HCT116 (cell line): ENCODE measurements at regions not wholly inside any gene's neighbourhood (a gene's known extent, or its start where the extent isn't known, plus 50 kb on each side); places are given as distances from the start of the nearest gene placed in this dataset.

Experiments used
- ATAC-seq: fragments of 200-7000 bp; cut with Tn5 transposase; 2 replicates; pipeline ENCODE4 v1.9.1; 2020; ENCODE audit warnings: mild to moderate bottlenecking, moderate library complexity
- BruUV-seq: library from RNA; stranded (reverse); fragments of 400-500 nt; replicated peaks from 2 replicates; lab custom pipeline; 2021; lab: Mats Ljungman, UMichigan
- CTCF ChIA-PET: fragments of 300-600 bp; sonication (Branson Sonifier 250); formaldehyde crosslinking; loops from one replicate; lab custom pipeline; 2021; ENCODE audit warnings: antibody characterized with exemption; lab: Charles Lee
- POLR2A ChIA-PET: fragments of 300-600, 350-600 bp; sonication (Branson Sonifier 250); formaldehyde crosslinking; loops from one replicate; lab custom pipeline; 2021; ENCODE audit warnings: antibody characterized with exemption; lab: Charles Lee
- RAD21 ChIA-PET, 2 experiments: fragments of 300-600 bp; sonication (Branson Sonifier 250); formaldehyde crosslinking; loops; one replicate each; lab custom pipeline; 2023; ENCODE audit warnings: low total read pairs in 2 of 2; ENCODE audit not compliant: uncharacterized antibody in 2 of 2, unreplicated experiment in 2 of 2, low non-redundant PET in 1 of 2; lab: Charles Lee
- DNase-seq: peaks from one replicate; pipeline ENCODE4 v3.0.0-alpha.2; 2010; ENCODE audit warnings: low read depth, low spot score
- H2AFZ ChIP-seq: fragments of 200-600 bp; shearing (Covaris generic), sonication (generic); 2 replicates; pipeline ENCODE4 v1.6.1; 2017; ENCODE audit warnings: low read depth, mixed run types, mixed read lengths, antibody characterized with exemption, low read length; ENCODE audit not compliant: poor library complexity, severe bottlenecking
- H3K27ac ChIP-seq: 2 replicates; pipeline ENCODE4 v1.5.1; 2012; ENCODE audit warnings: low read depth, low read length
- H3K27me3 ChIP-seq: fragments of 200-600 bp; sonication (generic); 2 replicates; pipeline ENCODE4 v1.6.1; 2016; ENCODE audit warnings: mixed run types, low read length, mixed read lengths; ENCODE audit not compliant: insufficient read depth
- H3K36me3 ChIP-seq, 2 experiments: fragments of 200-500 bp in 1 of 2; fragments of 200-600 bp in 1 of 2; sonication (Bioruptor generic) in 1 of 2; sonication (generic) in 1 of 2; 2 replicates each; pipeline versions ENCODE4 v1.5.1 to v1.6.1; 2014 to 2016; ENCODE audit warnings: low read length in 2 of 2, inconsistent platforms in 1 of 2, mixed read lengths in 1 of 2, mixed run types in 1 of 2; ENCODE audit not compliant: insufficient read depth in 2 of 2, control insufficient read depth in 1 of 2
- H3K4me1 ChIP-seq, 2 experiments: fragments of 200-600 bp in 1 of 2; sonication (generic) in 1 of 2; 2 replicates each; pipeline versions ENCODE4 v1.5.1 to v1.6.1; 2012 to 2017; ENCODE audit warnings: low read length in 2 of 2, inconsistent platforms in 1 of 2, mild to moderate bottlenecking in 1 of 2, mixed read lengths in 1 of 2, mixed run types in 1 of 2, moderate library complexity in 1 of 2; ENCODE audit not compliant: insufficient read depth in 2 of 2, control insufficient read depth in 1 of 2
- H3K4me2 ChIP-seq: fragments of 200-600 bp; sonication (generic); 2 replicates; pipeline ENCODE4 v1.6.1; 2017; ENCODE audit warnings: mixed run types, low read length, mixed read lengths
- H3K4me3 ChIP-seq, 2 experiments: fragments of 200-600 bp in 1 of 2; sonication (generic) in 1 of 2; replicated peaks in 1 of 2; 2 replicates each; pipeline ENCODE4 v1.5.1; 2011 to 2016; ENCODE audit warnings: low read length in 2 of 2, control low read depth in 1 of 2, low read depth in 1 of 2, mild to moderate bottlenecking in 1 of 2, mixed read lengths in 1 of 2, mixed run types in 1 of 2
- H3K79me2 ChIP-seq: fragments of 200-600 bp; sonication (generic); 2 replicates; pipeline ENCODE4 v1.6.1; 2017; ENCODE audit warnings: mild to moderate bottlenecking, mixed run types, low read length, moderate library complexity, mixed read lengths; ENCODE audit not compliant: insufficient read depth
- H3K9ac ChIP-seq: fragments of 200-600 bp; sonication (generic); 2 replicates; pipeline ENCODE4 v1.6.1; 2016; ENCODE audit warnings: low read length, mixed read lengths
- H3K9me2 ChIP-seq: fragments of 200-600 bp; sonication (generic), shearing (Covaris generic); 2 replicates; pipeline ENCODE4 v1.6.1; 2017; ENCODE audit warnings: mixed run types, mild to moderate bottlenecking, moderate library complexity; ENCODE audit not compliant: insufficient read depth
- H3K9me3 ChIP-seq, 2 experiments: fragments of 200-500 bp in 1 of 2; fragments of 200-600 bp in 1 of 2; sonication (Bioruptor generic) in 1 of 2; sonication (generic) in 1 of 2; 2 replicates each; pipeline ENCODE4 v1.6.1; 2014 to 2017; ENCODE audit warnings: low read length in 2 of 2, mixed read lengths in 2 of 2, inconsistent platforms in 1 of 2, low read depth in 1 of 2, mild to moderate bottlenecking in 1 of 2, mixed run types in 1 of 2, moderate library complexity in 1 of 2; ENCODE audit not compliant: control insufficient read depth in 1 of 2, insufficient read depth in 1 of 2
- H4K20me1 ChIP-seq: fragments of 200-600 bp; sonication (generic), shearing (Covaris generic); 2 replicates; pipeline ENCODE4 v1.6.1; 2017; ENCODE audit warnings: mixed run types, mild to moderate bottlenecking, moderate library complexity; ENCODE audit not compliant: insufficient read depth
- CEBPB ChIP-seq: IDR thresholded peaks from 2 replicates; pipeline ENCODE4 v1.6.1; 2012; ENCODE audit warnings: low read depth
- CTCF ChIP-seq, 3 experiments: fragments of 200-600 bp in 1 of 3; sonication (generic) in 1 of 3; IDR thresholded peaks in 2 of 3; conservative IDR thresholded peaks in 1 of 3; 2 replicates each; pipeline ENCODE4 v1.5.1; 2012 to 2017; ENCODE audit warnings: low read depth in 2 of 3, low read length in 2 of 3, antibody characterized with exemption in 1 of 3, borderline replicate concordance in 1 of 3, control low read depth in 1 of 3, mild to moderate bottlenecking in 1 of 3, mixed read lengths in 1 of 3, mixed run types in 1 of 3, moderate library complexity in 1 of 3; ENCODE audit not compliant: insufficient read depth in 1 of 3
- EGR1 ChIP-seq: IDR thresholded peaks from 2 replicates; pipeline ENCODE4 v1.6.1; 2012; ENCODE audit warnings: low read depth
- EZH2phosphoT487 ChIP-seq: fragments of 200-600 bp; IDR thresholded peaks from 2 replicates; pipeline ENCODE4 v1.6.1; 2018; ENCODE audit warnings: antibody characterized with exemption, borderline replicate concordance
- FOSL1 ChIP-seq: IDR thresholded peaks from 2 replicates; pipeline ENCODE4 v1.6.1; 2012; ENCODE audit warnings: low read depth
- JUND ChIP-seq: IDR thresholded peaks from 2 replicates; pipeline ENCODE4 v1.6.1; 2012
- MAX ChIP-seq: IDR thresholded peaks from 2 replicates; pipeline ENCODE4 v1.6.1; 2012
- REST ChIP-seq: IDR thresholded peaks from 2 replicates; pipeline ENCODE4 v1.6.1; 2012; ENCODE audit warnings: low read depth
- SIN3A ChIP-seq: IDR thresholded peaks from 2 replicates; pipeline ENCODE4 v1.6.1; 2012; ENCODE audit warnings: low read depth
- SP1 ChIP-seq: IDR thresholded peaks from 2 replicates; pipeline ENCODE4 v1.6.1; 2012; ENCODE audit warnings: low read depth
- SRF ChIP-seq: IDR thresholded peaks from 2 replicates; pipeline ENCODE4 v1.6.1; 2012; ENCODE audit warnings: low read depth
- ZBTB33 ChIP-seq: IDR thresholded peaks from 2 replicates; pipeline ENCODE4 v1.6.1; 2011; ENCODE audit warnings: mild to moderate bottlenecking, low read length, moderate library complexity; ENCODE audit not compliant: insufficient replicate concordance; ENCODE audit errors: extremely low read depth
- ZFX ChIP-seq: fragments of 450-650 bp; IDR thresholded peaks from 2 replicates; pipeline ENCODE4 v1.6.1; 2017
- ZNF274 ChIP-seq: fragments of 200-500 bp; sonication (Bioruptor generic); IDR thresholded peaks from 2 replicates; pipeline ENCODE4 v1.6.1; 2014; ENCODE audit warnings: mild to moderate bottlenecking, low read depth, low read length, inconsistent platforms
- intact Hi-C: fragments of 100-400 bp; cut with micrococcal nuclease; formaldehyde crosslinking; loops from 2 replicates; pipeline ENCODE4 v1.10.0; 2022

- Histone ChIP-seq H3K79me2 (no peaks in the 10 kb centered on the region), H4K20me1 (no peaks in the 10 kb centered on the region; the same call in 1 of the 2 replicates), H3K27ac (no peak overlapping the region), H3K9ac (no peak overlapping the region), H3K36me3 (no peaks in the 10 kb centered on the region), H3K9me2 (no peaks in the 10 kb centered on the region), H3K9me3 (no peaks in the 10 kb centered on the region), H3K4me1 (no peaks in the 10 kb centered on the region), H2AFZ (no peak overlapping the region), H3K4me3 (no peak overlapping the region), H3K27me3 (no peaks in the 10 kb centered on the region), H3K4me2 (no peak overlapping the region)
- ATAC-seq (no peak), DNase-seq (no peak)
- ChIA-PET POLR2A (no interaction called here), CTCF (no interaction called here), RAD21 (no interaction called here)
- TF ChIP-seq MAX = no peak
- TF ChIP-seq FOSL1 = no peak
- TF ChIP-seq CTCF (IDR thresholded peaks at IDR 0.05 in 2 of 3, conservative IDR thresholded peaks at IDR 0.05 in 1 of 3; ENCODE audit: borderline replicate concordance in 1 of 3, insufficient read depth in 1 of 3, low read depth in 2 of 3, low read length in 2 of 3) = no peak
- BruUV-seq = no TSS peak
- intact Hi-C loops = no loop called here
Measured at GRCh38 chr2:19158211-19158610, 200.2 kb downstream of the OSR1 start.

GRCh38 chr2:19156646-19157045 is 201.8 kb downstream of the OSR1 start:
- DNase-seq = no peak
- no peaks in the 10 kb centered on the region for H3K9me2 ChIP-seq
- no peak overlapping the region for H3K4me3 ChIP-seq
- ATAC-seq = no peak
- no peaks in the 10 kb centered on the region; a peak in 1 of 4 replicates for H3K9me3 ChIP-seq
- no peaks in the 10 kb centered on the region for H3K79me2 ChIP-seq
- ChIA-PET POLR2A (no interaction called here), RAD21 (no interaction called here)
- H3K4me2 ChIP-seq = no peak overlapping the region
- intact Hi-C loops = no loop called here
- no peak overlapping the region for H3K9ac ChIP-seq
- no peaks in the 10 kb centered on the region for H3K4me1 ChIP-seq
- no peak overlapping the region for H2AFZ ChIP-seq
- TF ChIP-seq SIN3A (no peak), EZH2phosphoT487 (no peak), REST (no peak), ZNF274 (no peak), ZBTB33 (no peak), ZFX (no peak), EGR1 (no peak), SRF (no peak), SP1 (no peak), CEBPB (no peak), JUND (no peak)
- TF ChIP-seq, all 23 proteins: peak for 0
- H3K27ac ChIP-seq = no peak overlapping the region
- no TSS peak for BruUV-seq
- H4K20me1 ChIP-seq = no peaks in the 10 kb centered on the region; the same call in 1 of the 2 replicates
- H3K36me3 ChIP-seq = no peaks in the 10 kb centered on the region
- CTCF ChIA-PET = no interaction called here
- no peaks in the 10 kb centered on the region for H3K27me3 ChIP-seq
